IMR-90 (cell line): ENCODE measurements at regions not wholly inside any gene's neighbourhood (a gene's known extent, or its start where the extent isn't known, plus 50 kb on each side); places are given as distances from the start of the nearest gene placed in this dataset.
"Not testable (repeated sequence)": the region's sequence is repeated elsewhere in the genome, so short reads cannot be mapped to it uniquely, and the experiment has no call there.

Experiments
- ATAC-seq: fragments of 200-7000 bp; cut with Tn5 transposase; 2 replicates; pipeline ENCODE4 v1.9.1; 2020; ENCODE audit warnings: low read depth, mild to moderate bottlenecking, moderate library complexity
- BruUV-seq: library from RNA; stranded (reverse); fragments of 400-500 nt; replicated peaks from 2 replicates; lab custom pipeline; 2021; lab: Mats Ljungman, UMichigan
- CTCF ChIA-PET: fragments of 300-600 bp; formaldehyde crosslinking; extraction: SDS; loops from one replicate; lab custom pipeline; 2021; ENCODE audit warnings: antibody characterized with exemption; lab: Yijun Ruan, JAX
- POLR2A ChIA-PET: fragments of 300-600 bp; sonication (Branson Sonifier 250); formaldehyde crosslinking; loops from one replicate; lab custom pipeline; 2022; ENCODE audit warnings: antibody characterized with exemption; ENCODE audit not compliant: unreplicated experiment; lab: Charles Lee
- DNase-seq: peaks from one replicate; pipeline ENCODE4 v3.0.0; 2013
- H2AFZ ChIP-seq: replicated peaks from 2 replicates; pipeline ENCODE3; 2013; ENCODE audit warnings: low read length, mild to moderate bottlenecking; ENCODE audit not compliant: poor library complexity
- H2AK5ac ChIP-seq: 2 replicates; pipeline ENCODE4 v1.6.1; 2013; ENCODE audit warnings: low read depth, low read length, inconsistent platforms
- H2AK9ac ChIP-seq: replicated peaks from 2 replicates; pipeline ENCODE3; 2013; ENCODE audit warnings: mild to moderate bottlenecking, low read depth, low read length, moderate library complexity; ENCODE audit not compliant: poor library complexity
- H2BK120ac ChIP-seq: 2 replicates; pipeline ENCODE4 v1.6.1; 2013; ENCODE audit warnings: low read depth, low read length, inconsistent platforms
- H2BK15ac ChIP-seq: 3 replicates; pipeline ENCODE4 v1.6.1; 2013; ENCODE audit warnings: low read depth, low read length, inconsistent platforms
- H2BK20ac ChIP-seq: 2 replicates; pipeline ENCODE4 v1.6.1; 2013; ENCODE audit warnings: low read depth, mild to moderate bottlenecking, inconsistent platforms, low read length, moderate library complexity
- H2BK5ac ChIP-seq: 2 replicates; pipeline ENCODE4 v1.6.1; 2013; ENCODE audit warnings: mild to moderate bottlenecking, low read depth, low read length, inconsistent platforms; ENCODE audit not compliant: poor library complexity, severe bottlenecking
- H3K14ac ChIP-seq: replicated peaks from 2 replicates; pipeline ENCODE4 v1.6.1; 2013; ENCODE audit warnings: low read depth, low read length, inconsistent platforms
- H3K18ac ChIP-seq: 2 replicates; pipeline ENCODE4 v1.6.1; 2013; ENCODE audit warnings: low read depth, low read length, control low read depth
- H3K23ac ChIP-seq: 2 replicates; pipeline ENCODE4 v1.6.1; 2013; ENCODE audit warnings: low read depth, low read length, inconsistent platforms
- H3K27ac ChIP-seq: 2 replicates; pipeline ENCODE4 v1.5.1; 2013; ENCODE audit warnings: mild to moderate bottlenecking, control low read depth, low read length; ENCODE audit not compliant: insufficient read depth
- H3K27me3 ChIP-seq: 2 replicates; pipeline ENCODE4 v1.6.1; 2013; ENCODE audit warnings: low read length; ENCODE audit not compliant: control insufficient read depth, insufficient read depth
- H3K36me3 ChIP-seq: 2 replicates; pipeline ENCODE4 v1.6.1; 2013; ENCODE audit warnings: low read length, mixed read lengths; ENCODE audit not compliant: control insufficient read depth, insufficient read depth
- H3K4ac ChIP-seq: 2 replicates; pipeline ENCODE4 v1.6.1; 2013; ENCODE audit warnings: low read depth, low read length, inconsistent platforms
- H3K4me1 ChIP-seq: 2 replicates; pipeline ENCODE4 v1.6.1; 2013; ENCODE audit warnings: low read length, mixed read lengths; ENCODE audit not compliant: control insufficient read depth, insufficient read depth
- H3K4me2 ChIP-seq: 2 replicates; pipeline ENCODE4 v1.6.1; 2013; ENCODE audit warnings: low read depth, mild to moderate bottlenecking, control low read depth, low read length, moderate library complexity
- H3K4me3 ChIP-seq: 2 replicates; pipeline ENCODE4 v1.5.1; 2013; ENCODE audit warnings: low read depth, mild to moderate bottlenecking, control low read depth, low read length, moderate library complexity; ENCODE audit not compliant: insufficient read depth
- H3K56ac ChIP-seq: 2 replicates; pipeline ENCODE4 v1.6.1; 2013; ENCODE audit warnings: low read length, inconsistent platforms; ENCODE audit not compliant: insufficient read depth; ENCODE audit errors: extremely low read depth
- H3K79me1 ChIP-seq, 2 experiments: 2 replicates each; pipeline ENCODE4 v1.6.1; 2013; ENCODE audit warnings: low read length in 2 of 2, inconsistent platforms in 1 of 2, low read depth in 1 of 2
- H3K9ac ChIP-seq: 2 replicates; pipeline ENCODE4 v1.6.1; 2013; ENCODE audit warnings: low read depth, low read length, control low read depth
- H3K9me1 ChIP-seq: 2 replicates; pipeline ENCODE4 v1.6.1; 2013; ENCODE audit warnings: low read length, inconsistent platforms; ENCODE audit not compliant: insufficient read depth
- H3K9me3 ChIP-seq: 2 replicates; pipeline ENCODE4 v1.6.1; 2013; ENCODE audit warnings: low read length; ENCODE audit not compliant: control insufficient read depth, insufficient read depth
- H4K20me1 ChIP-seq: 2 replicates; pipeline ENCODE4 v1.6.1; 2013; ENCODE audit warnings: low read length, inconsistent platforms; ENCODE audit not compliant: insufficient read depth
- H4K5ac ChIP-seq: 2 replicates; pipeline ENCODE4 v1.6.1; 2013; ENCODE audit warnings: mild to moderate bottlenecking, low read depth, low read length, control low read depth
- H4K8ac ChIP-seq, 2 experiments: 2 replicates each; pipeline ENCODE4 v1.6.1; 2013; ENCODE audit warnings: low read depth in 2 of 2, low read length in 2 of 2, control low read depth in 1 of 2, inconsistent platforms in 1 of 2
- H4K91ac ChIP-seq: 2 replicates; pipeline ENCODE4 v1.6.1; 2013; ENCODE audit warnings: low read depth, low read length, inconsistent platforms; ENCODE audit not compliant: insufficient read depth
- MAFK ChIP-seq: IDR thresholded peaks from 2 replicates; pipeline ENCODE4 v1.6.1; 2012; ENCODE audit warnings: low read depth, low read length, improper control_type of control experiment
- RAD21 ChIP-seq: IDR thresholded peaks from 2 replicates; pipeline ENCODE4 v1.6.1; 2012; ENCODE audit warnings: low read length, improper control_type of control experiment
- WGBS, 2 experiments: methylation state at CpG; one replicate each; pipeline versions ENCODE4 v1.1.5 to v1.1.7; 2013; ENCODE audit warnings: missing lambda C conversion rate in 2 of 2; ENCODE audit not compliant: insufficient read length in 1 of 2; ENCODE audit errors: extremely low coverage in 2 of 2; 5-methylcytosine and 5-hydroxymethylcytosine counted together
- dilution Hi-C: fragments of 300-500 bp; cut with HindIII; formaldehyde crosslinking; loops from one replicate; pipeline ENCODE4 v1.14.3; 2018; ENCODE audit warnings: low sequenced_read_pairs; ENCODE audit not compliant: unreplicated experiment
- in situ Hi-C: fragments of 300-500 bp; cut with MboI; formaldehyde crosslinking; loops from 3 replicates; pipeline ENCODE4 v1.14.3; 2019; ENCODE audit warnings: low sequenced_read_pairs, inconsistent platforms, mixed read lengths
- intact Hi-C: fragments of 100-400 bp; cut with micrococcal nuclease; formaldehyde crosslinking; loops from 2 replicates; pipeline ENCODE4 v1.10.0; 2022

DNA sequence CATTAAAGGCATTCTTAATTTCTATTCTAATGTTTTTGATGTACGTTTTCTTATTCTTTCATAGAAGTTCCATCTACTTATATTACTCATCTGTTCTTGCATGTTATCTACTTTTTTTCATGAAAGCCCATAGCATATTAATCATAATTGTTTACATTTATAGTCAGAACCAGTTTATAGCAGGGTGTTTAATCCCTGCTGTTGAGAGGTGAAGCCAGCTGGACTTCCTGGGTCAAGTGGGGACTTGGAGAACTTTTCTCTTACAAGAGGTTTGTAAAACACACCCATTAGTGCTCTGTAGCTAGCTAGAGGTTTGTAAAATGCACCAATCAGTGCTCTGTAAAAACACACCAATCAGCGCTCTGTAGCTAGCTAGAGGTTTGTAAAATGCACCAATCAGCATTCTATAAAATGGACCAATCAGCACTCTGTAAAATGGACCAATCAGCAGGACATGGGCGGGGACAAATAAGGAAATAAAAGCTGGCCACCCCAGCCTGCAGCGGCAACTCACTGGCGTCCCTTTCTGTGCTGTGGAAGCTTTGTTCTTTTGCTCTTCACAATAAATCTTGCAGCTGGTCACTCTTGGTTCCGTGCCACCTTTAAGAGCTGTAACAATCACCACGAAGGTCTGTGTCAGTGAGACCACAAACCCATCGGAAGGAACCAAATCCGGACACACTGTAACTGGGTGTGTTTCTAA is 120.6 kb downstream of the TANC2 start:
- no peak overlapping the region for H3K56ac ChIP-seq
- CTCF ChIA-PET = no interaction called here
- H3K9me1 ChIP-seq = peaks cover 3% of the 10 kb centered on the region

DNA sequence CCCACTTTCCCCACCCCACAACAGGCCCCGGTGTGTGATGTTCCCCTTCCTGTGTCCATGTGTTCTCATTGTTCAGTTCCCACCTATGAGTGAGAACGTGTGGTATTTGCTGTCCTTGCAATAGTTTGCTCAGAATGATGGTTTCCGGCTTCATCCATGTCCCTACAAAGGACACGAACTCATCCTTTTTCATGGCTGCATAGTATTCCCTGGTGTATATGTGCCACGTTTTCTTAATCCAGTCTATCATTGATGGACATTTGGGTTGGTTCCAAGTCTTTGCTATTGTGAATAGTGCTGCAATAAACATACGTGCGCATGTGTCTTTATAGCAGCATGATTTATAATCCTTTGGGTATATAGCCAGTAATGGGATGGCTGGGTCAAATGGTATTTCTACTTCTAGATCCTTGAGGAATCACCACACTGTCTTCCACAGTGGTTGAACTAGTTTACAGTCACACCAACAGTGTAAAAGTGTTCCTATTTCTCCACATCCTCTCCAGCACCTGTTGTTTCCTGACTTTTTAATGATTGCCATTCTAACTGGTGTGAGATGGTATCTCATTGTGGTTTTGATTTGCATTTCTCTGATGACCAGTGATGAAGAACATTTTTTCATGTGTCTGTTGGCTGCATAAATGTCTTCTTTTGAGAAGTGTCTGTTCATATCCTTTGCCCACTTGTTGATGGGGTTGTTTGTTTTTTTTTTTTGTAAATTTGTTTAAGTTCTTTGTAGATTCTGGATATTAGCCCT is 124.5 kb downstream of the TANC2 start:
- H3K27ac ChIP-seq, H2BK5ac ChIP-seq, H3K4me1 ChIP-seq, H2AK9ac ChIP-seq, H3K4me3 ChIP-seq, H3K9me3 ChIP-seq, H4K8ac ChIP-seq, H3K9me1 ChIP-seq, intact Hi-C loops, CTCF ChIA-PET, DNase-seq, H2BK120ac ChIP-seq, H3K18ac ChIP-seq, H3K4me2 ChIP-seq, H3K9ac ChIP-seq, H3K14ac ChIP-seq, H3K4ac ChIP-seq, in situ Hi-C loops, H2AK5ac ChIP-seq, POLR2A ChIA-PET, H4K5ac ChIP-seq, H3K56ac ChIP-seq, H3K27me3 ChIP-seq, dilution Hi-C loops, ATAC-seq, H3K36me3 ChIP-seq, H4K91ac ChIP-seq, H2BK20ac ChIP-seq, H2AFZ ChIP-seq, H3K23ac ChIP-seq, H2BK15ac ChIP-seq, BruUV-seq: not testable (repeated sequence)
- Histone ChIP-seq H4K20me1 (peaks cover 28% of the 10 kb centered on the region), H3K79me1 (peaks cover 30 to 67% of the 10 kb centered on the region in 2 experiments)
- WGBS, 2 experiments = no CpG with 5 or more reads among the region's 7 CpGs

More for the DNA sequence above, 120.6 kb downstream of the TANC2 start:
- no peak for ATAC-seq
- DNase-seq = no peak
- Histone ChIP-seq H2BK5ac (no peak overlapping the region), H3K18ac (no peak overlapping the region), H4K91ac (no peak overlapping the region), H3K4me2 (no peak overlapping the region), H3K4me1 (peaks cover 8% of the 10 kb centered on the region; the same call in 1 of the 2 replicates), H2AK9ac (no peak overlapping the region), H3K9me3 (no peaks in the 10 kb centered on the region), H3K23ac (peak overlapping the region; percentile 35; the same call in 1 of the 2 replicates), H3K14ac (no peak overlapping the region), H4K5ac (no peak overlapping the region), H4K20me1 (peaks cover 24% of the 10 kb centered on the region), H2AFZ (no peak overlapping the region), H2BK120ac (no peak overlapping the region), H2AK5ac (no peak overlapping the region), H3K4me3 (no peak overlapping the region), H3K4ac (no peak overlapping the region), H3K9ac (no peak overlapping the region), H2BK20ac (no peak overlapping the region), H3K27ac (no peak overlapping the region), H3K27me3 (no peaks in the 10 kb centered on the region), H3K79me1 (peaks cover 31 to 52% of the 10 kb centered on the region in 2 experiments), H2BK15ac (no peak overlapping the region), H4K8ac (no peak overlapping the region), H3K36me3 (peaks cover 3% of the 10 kb centered on the region)
- intact Hi-C loops (no loop called here), in situ Hi-C loops (no loop called here), dilution Hi-C loops (no loop called here)
- TF ChIP-seq RAD21 (no peak), MAFK (peak; percentile 21)
- no TSS peak for BruUV-seq
- POLR2A ChIA-PET = no interaction called here
- WGBS, 2 experiments = no CpG with 5 or more reads among the region's 9 CpGs
